IMR-90 (cell line): ENCODE measurements at regions not wholly inside any gene's neighbourhood (a gene's known extent, or its start where the extent isn't known, plus 50 kb on each side); places are given as distances from the start of the nearest gene placed in this dataset.

Experiments used
- BHLHE40 ChIP-seq: fragments of 150-350 bp; IDR thresholded peaks from 2 replicates; pipeline ENCODE4 v1.6.1; 2016; ENCODE audit warnings: mild to moderate bottlenecking, low read depth, low read length
- CHD1 ChIP-seq: IDR thresholded peaks from 2 replicates; pipeline ENCODE4 v1.6.1; 2012; ENCODE audit warnings: low read depth, low read length, improper control_type of control experiment
- CTCF ChIP-seq: conservative IDR thresholded peaks from 2 replicates; pipeline ENCODE4 v1.5.1; 2012; ENCODE audit warnings: mild to moderate bottlenecking, low read depth, low read length, improper control_type of control experiment
- ELK1 ChIP-seq: fragments of 150-350 bp; IDR thresholded peaks from 2 replicates; pipeline ENCODE4 v1.6.1; 2016; ENCODE audit warnings: low read depth, mild to moderate bottlenecking, low read length, moderate library complexity, borderline replicate concordance
- MAFK ChIP-seq: IDR thresholded peaks from 2 replicates; pipeline ENCODE4 v1.6.1; 2012; ENCODE audit warnings: low read depth, low read length, improper control_type of control experiment
- MAZ ChIP-seq: IDR thresholded peaks from 2 replicates; pipeline ENCODE4 v1.6.1; 2012; ENCODE audit warnings: low read depth, mild to moderate bottlenecking, low read length, improper control_type of control experiment, moderate library complexity, borderline replicate concordance
- MXI1 ChIP-seq: IDR thresholded peaks from 2 replicates; pipeline ENCODE4 v1.6.1; 2012; ENCODE audit warnings: low read depth, mild to moderate bottlenecking, low read length, moderate library complexity, borderline replicate concordance
- NFE2L2 ChIP-seq: fragments of 150-350 bp; IDR thresholded peaks from 2 replicates; pipeline ENCODE4 v1.6.1; 2016; ENCODE audit warnings: low read depth, mild to moderate bottlenecking, low read length
- POLR2A ChIP-seq: IDR thresholded peaks from 2 replicates; pipeline ENCODE4 v1.6.1; 2012; ENCODE audit warnings: mild to moderate bottlenecking, low read depth, low read length
- RAD21 ChIP-seq: IDR thresholded peaks from 2 replicates; pipeline ENCODE4 v1.6.1; 2012; ENCODE audit warnings: low read length, improper control_type of control experiment
- RCOR1 ChIP-seq: IDR thresholded peaks from 2 replicates; pipeline ENCODE4 v1.6.1; 2012; ENCODE audit warnings: mild to moderate bottlenecking, low read length, improper control_type of control experiment; ENCODE audit not compliant: insufficient replicate concordance
- SMC3 ChIP-seq: fragments of 150-350 bp; IDR thresholded peaks from 2 replicates; pipeline ENCODE4 v1.6.1; 2016; ENCODE audit warnings: low read depth, mild to moderate bottlenecking, antibody characterized with exemption, low read length, moderate library complexity
- USF2 ChIP-seq: fragments of 150-350 bp; IDR thresholded peaks from 2 replicates; pipeline ENCODE4 v1.6.1; 2017; ENCODE audit warnings: mild to moderate bottlenecking, antibody characterized with exemption, low read length, low read depth

GRCh38 chr5:117794847-117795246 is 1193.5 kb downstream of the DTWD2 start:
- TF ChIP-seq CTCF (no peak), USF2 (no peak), SMC3 (no peak), POLR2A (no peak), ELK1 (no peak), MXI1 (no peak), CHD1 (no peak), RCOR1 (no peak), RAD21 (no peak), MAZ (no peak), MAFK (no peak), BHLHE40 (no peak), NFE2L2 (no peak)
